Type B pancreatic cell (in vitro differentiated cells): ENCODE measurements at regions not wholly inside any gene's neighbourhood (a gene's known extent, or its start where the extent isn't known, plus 50 kb on each side); places are given as distances from the start of the nearest gene placed in this dataset.
"Not testable (repeated sequence)": the region's sequence is repeated elsewhere in the genome, so short reads cannot be mapped to it uniquely, and the experiment has no call there.

Experiments
- DNase-seq: peaks from one replicate; pipeline ENCODE4 v3.0.0; 2021; ENCODE audit warnings: mixed read lengths; ENCODE audit not compliant: unreplicated experiment; ENCODE audit errors: extremely low spot score
- H3K27ac Mint-ChIP-seq: 2 replicates; pipeline ENCODE4 v1.8.0; 2021; ENCODE audit warnings: mild to moderate bottlenecking, mixed read lengths
- H3K27me3 Mint-ChIP-seq: 2 replicates; pipeline ENCODE4 v1.8.0; 2021; ENCODE audit warnings: mixed read lengths
- H3K36me3 Mint-ChIP-seq: 2 replicates; pipeline ENCODE4 v1.8.0; 2021; ENCODE audit warnings: mixed read lengths
- H3K4me1 Mint-ChIP-seq: one replicate; pipeline ENCODE4 v1.8.0; 2021; ENCODE audit warnings: mixed read lengths; ENCODE audit not compliant: unreplicated experiment
- H3K4me3 Mint-ChIP-seq: 2 replicates; pipeline ENCODE4 v1.8.0; 2021; ENCODE audit warnings: mild to moderate bottlenecking, mixed read lengths
- H3K9me3 Mint-ChIP-seq: 2 replicates; pipeline ENCODE4 v1.8.0; 2021; ENCODE audit warnings: mixed read lengths

GRCh38 chr1:143326662-143327061 lies 645.1 kb downstream of the FAM72C start:
- not testable (repeated sequence) for H3K9me3 Mint-ChIP-seq, H3K27me3 Mint-ChIP-seq, H3K4me1 Mint-ChIP-seq, H3K36me3 Mint-ChIP-seq, H3K4me3 Mint-ChIP-seq, H3K27ac Mint-ChIP-seq
- DNase-seq: peak; percentile 73

- H3K27me3 Mint-ChIP-seq, DNase-seq, H3K4me1 Mint-ChIP-seq, H3K4me3 Mint-ChIP-seq, H3K9me3 Mint-ChIP-seq, H3K36me3 Mint-ChIP-seq, H3K27ac Mint-ChIP-seq: not testable (repeated sequence)
These were observed 660.6 kb downstream of the FAM72C start for GRCh38 chr1:143311154-143311553.
